ENCODE measurements at regions not wholly inside any gene's neighbourhood (a gene's known extent, or its start where the extent isn't known, plus 50 kb on each side); places are given as distances from the start of the nearest gene placed in this dataset.
A peak's percentile ranks its signal among the peaks of the same experiment; 100 is the strongest.
"Not testable (repeated sequence)": the region's sequence is repeated elsewhere in the genome, so short reads cannot be mapped to it uniquely, and the experiment has no call there.

DNA sequence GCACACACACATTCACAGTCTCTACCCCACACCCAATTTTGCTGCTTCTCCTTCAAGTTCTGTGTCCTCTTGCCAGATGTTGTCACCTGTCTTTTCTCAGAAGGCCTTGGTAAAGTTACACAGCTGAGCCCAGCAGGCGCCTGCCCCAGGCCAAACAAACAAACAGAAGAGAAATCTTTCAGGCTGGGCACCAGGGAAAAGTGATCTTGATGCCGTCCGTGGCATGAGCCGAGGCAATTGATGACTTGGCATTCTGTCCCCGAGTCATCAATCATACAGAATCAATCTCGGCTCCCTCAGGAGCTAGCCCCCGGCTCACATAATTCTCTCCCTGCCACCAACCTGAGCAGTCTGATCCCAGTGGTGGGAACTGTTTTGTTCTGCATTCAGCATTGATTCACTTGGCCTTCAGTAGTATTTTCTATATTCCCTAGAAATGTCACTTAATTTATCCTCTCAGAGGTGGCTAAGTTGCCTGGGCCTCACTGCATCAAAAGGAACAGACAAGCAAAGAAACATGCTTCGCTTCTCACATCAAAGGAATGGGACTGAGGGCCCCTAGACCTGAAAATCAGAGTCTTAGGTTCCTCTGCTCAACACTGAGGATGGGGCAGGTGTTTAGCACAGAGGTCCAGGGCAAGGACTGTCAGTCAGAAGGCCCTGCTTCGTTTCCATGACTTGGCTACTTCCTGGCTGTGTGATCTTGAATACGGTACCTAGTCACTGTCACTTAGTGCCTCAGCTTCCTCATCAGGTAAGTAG is 278.8 kb upstream of the CELF4 start:
- in situ Hi-C loops (cut with HindIII; ENCODE audit: low pct_unique_long_range_greater_than_20kb, low sequenced_read_pairs) = no loop called here
- no peak for DNase-seq (ENCODE audit: low read depth)

GRCh38 chr18:37838083-37838482 is 272.5 kb upstream of the CELF4 start:
- DNase-seq (ENCODE audit: low read depth) = no peak
- in situ Hi-C loops (cut with HindIII; ENCODE audit: low pct_unique_long_range_greater_than_20kb, low sequenced_read_pairs) = no loop called here

GRCh38 chr18:37836071-37836970 is 270.7 kb upstream of the CELF4 start:
- in situ Hi-C loops (cut with HindIII; ENCODE audit: low pct_unique_long_range_greater_than_20kb, low sequenced_read_pairs) = no loop called here
- DNase-seq (ENCODE audit: low read depth) = no peak

DNA sequence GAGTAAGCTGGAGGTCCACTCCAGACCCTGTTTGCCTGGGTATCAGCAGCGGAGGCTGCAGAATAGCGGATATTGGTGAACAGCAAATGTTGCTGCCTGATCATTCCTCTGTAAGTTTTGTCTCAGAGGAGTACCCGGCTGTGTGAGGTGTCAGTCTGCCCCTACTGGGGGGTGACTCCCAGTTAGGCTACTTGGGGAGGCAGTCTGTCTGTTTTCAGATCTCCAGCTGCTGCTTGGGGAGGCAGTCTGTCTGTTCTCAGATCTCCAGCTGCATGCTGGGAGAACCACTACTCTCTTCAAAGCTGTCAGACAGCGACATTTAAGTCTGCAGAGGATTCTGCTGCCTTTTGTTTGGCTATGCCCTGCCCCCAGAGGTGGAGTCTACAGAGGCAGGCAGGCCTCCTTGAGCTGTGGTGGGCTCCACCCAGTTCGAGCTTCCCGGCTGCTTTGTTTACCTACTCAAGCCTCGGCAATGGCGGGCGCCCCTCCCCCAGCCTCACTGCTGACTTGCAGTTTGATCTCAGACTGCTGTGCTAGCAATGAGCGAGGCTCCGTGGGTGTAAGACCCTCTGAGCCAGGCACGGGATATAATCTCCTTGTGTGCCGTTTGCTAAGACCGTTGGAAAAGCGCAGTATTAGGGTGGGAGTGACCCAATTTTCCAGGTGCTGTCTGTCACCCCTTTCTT is 266.6 kb upstream of the CELF4 start:
- in situ Hi-C loops (cut with HindIII; ENCODE audit: low pct_unique_long_range_greater_than_20kb, low sequenced_read_pairs); DNase-seq (ENCODE audit: low read depth): not testable (repeated sequence)

GRCh38 chr18:37812961-37813360 is 247.4 kb upstream of the CELF4 start:
- in situ Hi-C loops (cut with HindIII; ENCODE audit: low pct_unique_long_range_greater_than_20kb, low sequenced_read_pairs) = no loop called here
- no peak for DNase-seq (ENCODE audit: low read depth)

- in situ Hi-C loops (cut with HindIII; ENCODE audit: low pct_unique_long_range_greater_than_20kb, low sequenced_read_pairs) = no loop called here
- DNase-seq (ENCODE audit: low read depth) = no peak
These were observed 240.3 kb upstream of the CELF4 start for GRCh38 chr18:37805773-37806404.

DNA sequence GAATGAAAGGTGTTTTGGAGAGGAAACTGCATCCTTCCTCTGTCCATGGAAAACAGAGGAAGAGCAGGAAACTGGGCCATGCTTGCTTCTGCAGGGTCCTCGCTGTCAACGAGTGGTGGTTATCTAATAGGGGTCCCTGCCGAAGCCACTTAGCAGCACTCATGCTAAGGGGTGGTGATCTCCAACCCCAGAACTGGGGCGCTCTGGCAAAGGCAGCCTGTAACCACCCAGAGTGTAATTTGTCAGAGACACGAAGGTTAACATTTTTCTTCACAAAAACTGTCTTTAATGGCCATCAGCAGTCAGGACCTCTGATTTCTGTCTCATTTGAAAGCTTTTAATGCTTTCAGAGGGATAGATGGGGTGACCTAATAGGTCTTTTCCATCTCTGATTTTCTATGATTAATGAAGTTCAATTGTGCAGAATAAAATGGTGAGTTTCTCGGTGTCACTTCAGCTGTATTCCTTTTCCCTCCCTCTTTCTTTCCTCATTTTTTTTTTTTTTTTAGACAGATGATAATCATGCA is 231.3 kb upstream of the CELF4 start:
- no peak for DNase-seq (ENCODE audit: low read depth)
- in situ Hi-C loops (cut with HindIII; ENCODE audit: low pct_unique_long_range_greater_than_20kb, low sequenced_read_pairs) = no loop called here

DNA sequence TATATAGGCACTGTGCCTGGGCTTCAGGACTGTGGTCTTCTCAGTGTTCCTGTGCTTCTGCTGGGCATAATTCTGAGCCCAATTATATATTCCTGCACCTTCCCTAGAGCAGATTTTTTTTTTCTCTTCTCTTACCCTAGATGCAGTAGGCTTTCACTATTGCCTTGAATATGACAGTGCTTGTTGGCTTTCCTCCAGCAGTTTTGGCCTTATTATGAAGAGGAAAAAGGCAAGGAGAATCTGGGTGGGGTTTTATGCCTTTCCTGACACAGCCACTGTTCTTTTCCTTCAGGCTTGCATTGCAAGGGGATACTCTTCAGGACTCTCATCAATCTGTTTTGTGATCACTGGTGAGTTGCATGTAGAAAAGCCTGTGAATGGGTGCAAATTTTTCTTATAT is 221.9 kb upstream of the CELF4 start:
- no peak for DNase-seq (ENCODE audit: low read depth)
- in situ Hi-C loops (cut with HindIII; ENCODE audit: low pct_unique_long_range_greater_than_20kb, low sequenced_read_pairs) = no loop called here

DNA sequence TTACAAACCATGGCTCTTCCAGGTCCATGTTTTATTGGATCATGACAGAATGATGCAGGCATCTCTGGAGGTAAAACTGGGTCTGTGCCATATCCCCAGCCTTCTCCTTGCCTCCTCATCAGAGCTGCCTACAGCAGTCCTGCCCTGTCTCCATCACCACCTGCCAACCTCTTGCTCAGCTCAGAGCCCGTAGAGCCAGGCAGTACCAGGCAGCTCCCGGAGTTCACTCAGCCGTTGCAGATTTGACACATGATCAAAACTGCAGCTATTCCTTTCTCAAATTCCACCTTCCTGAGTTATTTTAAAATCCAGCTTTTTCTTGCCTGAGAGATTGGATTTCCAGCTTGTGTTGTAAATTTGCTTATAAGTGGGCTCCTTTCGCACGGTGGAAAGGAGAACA is 218.2 kb upstream of the CELF4 start:
- DNase-seq (ENCODE audit: low read depth) = no peak
- in situ Hi-C loops (cut with HindIII; ENCODE audit: low pct_unique_long_range_greater_than_20kb, low sequenced_read_pairs) = no loop called here

GRCh38 chr18:37779220-37779619 is 213.6 kb upstream of the CELF4 start:
- in situ Hi-C loops (cut with HindIII; ENCODE audit: low pct_unique_long_range_greater_than_20kb, low sequenced_read_pairs) = no loop called here
- no peak for DNase-seq (ENCODE audit: low read depth)

DNA sequence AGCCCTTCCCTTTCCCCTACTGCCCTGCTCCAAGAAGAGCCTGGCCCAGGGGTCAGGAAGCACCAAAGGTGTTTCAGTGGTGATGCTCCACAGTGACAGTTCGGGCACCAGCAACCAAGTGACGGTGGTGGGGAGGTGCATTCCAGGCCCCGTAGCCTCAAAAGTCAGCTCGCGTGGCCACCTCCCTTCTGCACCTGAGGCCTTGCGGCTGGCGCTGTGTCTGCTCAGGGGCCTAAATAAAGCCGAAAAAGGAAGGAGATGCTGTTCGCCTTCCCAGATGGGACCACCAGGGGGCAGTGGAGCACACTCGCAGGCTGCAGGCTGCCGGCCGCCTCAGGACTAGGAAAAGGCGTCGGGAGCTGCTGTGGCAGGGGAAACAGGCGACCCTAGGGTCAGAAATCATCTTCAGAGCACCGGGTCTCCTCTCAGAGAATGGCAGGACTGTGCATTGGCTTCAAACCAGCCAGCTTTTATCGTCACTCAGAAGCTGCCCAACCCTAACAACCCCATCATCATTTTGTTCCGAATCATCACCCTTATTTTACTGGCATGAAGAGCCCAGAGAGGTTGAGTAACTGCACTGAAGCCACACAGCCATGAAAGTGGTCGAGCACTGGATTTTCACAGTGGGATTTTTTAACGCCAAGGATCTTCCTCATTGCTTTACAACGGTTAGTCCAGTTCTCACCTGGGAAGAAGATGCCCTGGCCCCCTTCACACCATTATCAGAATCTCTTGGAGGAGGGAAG is 213.0 kb upstream of the CELF4 start:
- DNase-seq (ENCODE audit: low read depth) = peak; percentile 32
- in situ Hi-C loops (cut with HindIII; ENCODE audit: low pct_unique_long_range_greater_than_20kb, low sequenced_read_pairs) = no loop called here

DNA sequence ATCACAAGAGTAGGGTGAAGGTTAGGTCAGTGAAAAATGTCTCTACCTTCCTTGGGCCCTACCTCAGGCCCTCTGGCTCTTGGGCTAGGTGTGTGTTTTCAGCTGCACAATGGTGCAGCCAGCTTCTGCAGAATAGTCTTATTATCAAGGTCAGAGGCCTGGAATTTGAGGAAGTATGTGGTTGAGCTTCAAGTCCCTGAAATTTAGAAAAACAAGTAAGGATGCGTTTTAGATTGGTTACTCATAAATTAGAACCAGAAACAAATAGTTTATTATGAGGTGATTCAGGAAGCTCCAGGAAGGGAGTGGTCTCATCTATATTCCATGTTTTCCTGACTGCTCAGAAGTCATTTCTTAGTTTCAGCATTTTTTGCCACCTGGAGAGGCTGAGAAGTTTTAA is 204.2 kb upstream of the CELF4 start:
- in situ Hi-C loops (cut with HindIII; ENCODE audit: low pct_unique_long_range_greater_than_20kb, low sequenced_read_pairs) = no loop called here
- DNase-seq (ENCODE audit: low read depth) = no peak

DNA sequence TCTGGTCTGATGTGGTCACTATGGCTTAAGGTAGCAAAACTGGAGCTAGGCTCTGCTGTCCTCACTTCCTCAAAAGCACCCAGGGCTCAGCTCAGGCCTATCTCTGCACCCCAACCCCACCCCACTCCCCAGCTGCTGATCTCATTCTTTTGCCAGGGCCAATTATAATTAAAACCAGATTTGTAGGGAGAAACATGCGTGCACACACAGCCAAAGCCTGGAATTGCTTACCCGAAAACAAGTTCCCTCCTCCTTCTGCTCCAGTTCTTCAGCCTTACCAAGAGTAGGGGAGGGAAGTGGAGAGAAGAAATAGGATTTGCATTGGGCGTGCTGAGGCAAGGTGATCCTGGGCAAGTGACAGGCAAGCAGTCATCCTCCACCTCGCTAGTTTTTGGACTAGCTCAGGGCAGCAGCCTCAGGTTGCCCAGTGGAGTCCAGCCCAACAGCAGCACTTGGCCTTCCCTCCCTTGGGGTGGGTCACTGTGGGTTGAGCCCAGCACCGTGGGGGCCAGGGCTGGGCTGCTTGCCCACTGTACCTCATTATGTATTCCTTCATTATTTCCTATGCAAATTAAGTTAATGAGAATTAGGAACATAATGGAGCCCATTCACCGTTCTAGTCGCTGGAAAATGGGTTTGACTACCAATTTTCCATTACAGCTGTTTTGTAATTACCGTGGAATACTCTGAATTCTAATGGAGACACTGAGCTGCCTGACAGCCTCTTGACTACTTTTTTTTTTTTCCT is 199.1 kb upstream of the CELF4 start:
- in situ Hi-C loops (cut with HindIII; ENCODE audit: low pct_unique_long_range_greater_than_20kb, low sequenced_read_pairs) = no loop called here
- no peak for DNase-seq (ENCODE audit: low read depth)

GRCh38 chr18:37762076-37762621 is 196.6 kb upstream of the CELF4 start:
- in situ Hi-C loops (cut with HindIII; ENCODE audit: low pct_unique_long_range_greater_than_20kb, low sequenced_read_pairs) = no loop called here
- no peak for DNase-seq (ENCODE audit: low read depth)

DNA sequence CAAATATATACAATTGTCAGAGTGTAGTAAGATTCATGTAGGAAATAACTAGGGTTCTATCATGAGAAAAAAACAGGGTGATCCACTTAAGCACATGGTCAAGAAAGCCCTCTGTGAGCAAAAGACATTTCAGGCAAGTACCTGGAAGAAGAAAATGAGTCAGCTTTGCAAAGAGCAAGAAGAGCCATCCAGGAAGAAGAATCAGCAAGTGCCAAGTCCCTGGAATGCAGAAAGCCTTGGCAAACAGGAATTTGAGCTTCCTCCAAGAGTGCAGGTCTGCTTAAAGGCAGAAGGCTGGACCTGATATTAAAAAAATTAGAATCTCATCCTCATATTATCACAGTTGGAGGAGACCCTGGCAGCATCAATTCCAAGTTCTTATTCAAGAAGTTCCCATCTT is 188.5 kb upstream of the CELF4 start:
- no peak for DNase-seq (ENCODE audit: low read depth)
- in situ Hi-C loops (cut with HindIII; ENCODE audit: low pct_unique_long_range_greater_than_20kb, low sequenced_read_pairs) = no loop called here

DNA sequence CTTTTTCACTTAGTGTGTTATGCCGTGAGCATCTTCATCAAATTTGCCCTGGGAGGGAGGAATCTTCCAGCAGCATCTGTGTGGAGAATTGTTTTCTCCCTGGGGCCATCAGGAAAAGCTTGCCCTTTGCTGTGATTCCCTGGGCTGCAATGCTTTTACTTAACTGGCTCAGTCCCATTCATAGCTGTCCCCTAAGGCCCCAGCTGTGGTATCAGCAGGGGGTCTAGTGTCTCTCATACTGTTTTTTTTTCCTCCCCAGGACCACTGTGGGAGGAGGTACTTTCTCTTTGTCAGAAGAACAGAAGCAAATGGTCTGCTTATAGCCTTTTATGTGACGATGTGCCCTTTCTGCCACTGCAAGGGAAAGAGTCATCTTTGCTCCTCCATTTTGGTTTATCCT is 176.8 kb upstream of the CELF4 start:
- in situ Hi-C loops (cut with HindIII; ENCODE audit: low pct_unique_long_range_greater_than_20kb, low sequenced_read_pairs) = no loop called here
- no peak for DNase-seq (ENCODE audit: low read depth)

All from Caki2 (cell line).